Right forelimb (tissue), 1 donor: ENCODE measurements at regions not wholly inside any gene's neighbourhood (a gene's known extent, or its start where the extent isn't known, plus 50 kb on each side); places are given as distances from the start of the nearest gene placed in this dataset.

Experiments used
- DNase-seq: peaks from one replicate; pipeline ENCODE4 v3.0.0-alpha.2; 2018

- DNase-seq = no peak
Measured at GRCh38 chr12:126807312-126807865, 1459.6 kb upstream of the TMEM132C start.

- no peak for DNase-seq
Measured at GRCh38 chr12:126811391-126811790, 1455.6 kb upstream of the TMEM132C start.

DNA sequence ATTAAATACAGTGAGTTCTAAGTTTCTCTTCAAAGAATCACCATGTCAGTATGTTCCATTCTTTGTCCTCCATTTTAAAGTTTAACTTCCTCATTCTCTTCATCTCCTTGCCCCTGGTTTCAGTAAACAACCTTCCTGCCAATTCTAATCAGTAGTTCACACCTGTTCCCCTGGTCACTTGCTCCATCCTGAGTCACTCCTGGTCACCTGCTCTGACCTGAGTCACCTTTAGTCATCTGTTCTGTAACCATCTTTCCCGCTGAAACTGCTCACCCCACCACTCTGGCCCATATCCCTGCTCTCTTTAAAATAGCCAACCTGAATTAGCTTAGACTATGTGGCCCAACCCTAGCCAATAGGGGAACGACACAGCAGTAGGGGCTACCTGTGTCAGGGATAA lies 1447.4 kb upstream of the TMEM132C start:
- DNase-seq = no peak

DNA sequence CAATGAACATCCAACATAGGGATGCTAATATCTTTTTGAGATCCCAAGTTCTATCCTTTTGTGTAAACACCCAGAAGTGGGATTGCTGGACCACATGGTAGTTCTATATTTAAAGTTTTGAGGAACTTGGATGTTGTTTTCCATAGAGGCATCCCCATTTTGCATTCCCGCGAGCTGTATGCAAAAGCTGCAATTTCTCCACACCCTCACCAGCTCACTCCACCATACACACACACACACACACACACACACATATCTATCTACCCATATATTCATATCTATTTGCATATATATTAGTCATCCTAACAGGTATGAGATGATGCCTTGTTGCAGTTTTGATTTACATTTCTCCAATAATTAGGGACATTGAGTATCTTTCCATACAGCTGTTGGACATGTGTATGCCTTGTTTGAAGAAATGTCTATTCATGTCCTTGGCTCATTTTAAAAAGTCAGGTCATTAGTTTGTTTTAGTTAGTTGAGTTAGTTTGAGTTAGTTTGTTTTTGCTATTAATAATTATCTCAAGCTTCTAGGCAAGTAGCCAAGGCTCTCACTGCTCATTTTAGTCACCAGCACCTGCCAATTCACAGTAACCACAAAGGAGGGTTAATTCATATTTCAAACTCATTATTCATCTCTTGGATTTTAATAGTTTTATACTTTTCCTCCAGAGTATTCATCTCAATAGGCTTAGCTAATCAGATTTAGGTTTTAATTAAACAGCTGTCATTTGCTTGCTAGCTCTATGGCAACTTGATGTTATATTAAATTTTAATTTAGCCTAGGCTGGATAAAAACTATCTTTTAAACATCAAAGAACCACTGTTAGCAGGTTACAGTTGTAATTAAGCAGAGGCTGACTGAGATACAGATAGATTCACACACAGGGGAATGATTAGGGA lies 1435.9 kb upstream of the TMEM132C start:
- DNase-seq = no peak

DNA sequence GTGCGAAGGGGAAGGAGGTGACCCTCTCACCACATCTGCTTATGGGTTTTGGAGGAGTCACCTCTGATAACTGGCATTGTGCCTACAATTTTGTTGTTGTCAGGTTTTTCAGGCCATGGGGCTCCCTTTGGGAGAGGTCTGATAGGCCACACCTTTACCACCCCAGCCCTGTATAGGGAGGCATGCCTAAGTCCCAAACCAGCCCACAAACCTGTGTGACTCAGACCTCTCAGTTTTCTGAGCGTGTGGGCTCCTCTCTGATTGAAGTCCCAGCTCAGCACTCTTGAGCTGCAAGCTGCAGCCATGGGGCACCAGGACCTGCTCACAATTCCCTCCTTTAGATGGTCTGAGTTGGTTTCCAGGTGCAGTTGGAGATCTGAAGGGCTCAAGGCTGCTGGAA lies 1429.3 kb upstream of the TMEM132C start:
- DNase-seq = no peak

GRCh38 chr12:126843915-126844669 lies 1422.9 kb upstream of the TMEM132C start:
- DNase-seq = no peak

DNA sequence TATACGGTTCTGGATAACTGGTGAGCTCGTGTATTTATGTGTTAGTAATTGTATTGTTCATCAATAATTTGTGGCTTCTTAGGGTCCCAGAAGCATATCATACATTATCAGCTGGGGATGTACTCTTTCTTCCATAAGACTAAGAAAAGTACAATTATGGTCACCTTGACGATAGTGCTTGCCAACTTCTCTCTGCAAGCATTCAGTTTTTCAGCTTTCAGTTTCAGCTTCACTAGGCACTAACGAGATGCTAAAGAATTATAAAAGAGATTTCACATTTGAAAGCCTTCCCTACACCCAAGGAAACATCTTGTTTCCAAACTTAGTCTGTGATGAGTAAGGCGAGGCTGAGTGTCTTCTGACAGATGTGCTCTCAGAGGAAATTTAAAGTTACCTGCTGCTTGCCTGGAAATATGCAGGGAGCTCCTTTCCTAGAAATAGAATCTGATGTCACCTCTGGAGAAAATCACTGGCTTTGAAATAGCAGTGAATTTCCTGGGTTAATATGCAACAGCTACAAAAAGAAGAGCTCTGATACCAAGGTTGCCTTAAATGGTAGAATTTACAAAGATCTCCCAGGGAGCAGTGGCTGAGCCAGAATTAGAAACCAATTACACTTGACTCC lies 1419.9 kb upstream of the TMEM132C start:
- DNase-seq = no peak

GRCh38 chr12:126855768-126856167 lies 1411.2 kb upstream of the TMEM132C start:
- no peak for DNase-seq

DNA sequence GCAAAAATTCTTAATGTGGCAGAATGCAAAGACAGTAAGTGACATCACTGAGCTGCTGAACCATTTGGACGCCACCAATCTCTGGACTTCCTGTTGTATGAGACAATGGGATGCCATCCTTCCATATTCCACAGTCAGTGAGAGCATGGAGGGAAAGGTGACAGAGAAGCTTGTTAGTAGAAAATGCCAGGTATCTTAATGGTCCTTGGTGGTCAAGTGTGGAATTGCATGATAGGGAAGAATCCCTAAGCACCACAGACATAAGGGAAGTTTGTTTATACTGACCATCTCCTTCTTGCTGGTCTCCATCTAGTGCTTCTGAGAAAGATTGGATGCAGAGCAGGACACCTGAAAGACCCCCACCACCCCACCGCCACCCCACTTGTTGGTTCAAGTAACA lies 1410.0 kb upstream of the TMEM132C start:
- no peak for DNase-seq

DNA sequence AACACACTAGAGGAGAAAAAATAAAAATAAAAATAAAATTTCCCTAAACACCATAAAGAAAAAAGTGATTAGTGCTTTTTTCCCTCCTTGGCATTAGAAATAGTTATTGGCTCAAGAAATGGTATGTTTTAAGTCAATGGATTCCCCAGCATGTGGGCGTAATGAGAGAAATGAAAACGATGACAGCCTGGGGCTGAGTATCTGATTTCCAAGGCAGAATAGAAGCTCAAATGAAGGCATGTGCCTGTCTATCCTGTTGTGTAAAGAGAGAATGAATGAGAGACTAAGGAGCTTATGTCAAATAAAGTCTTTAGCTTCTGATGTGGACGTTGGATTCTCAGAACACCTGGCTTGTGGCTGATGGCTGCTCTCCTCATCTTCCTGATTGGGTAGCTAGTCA lies 1408.4 kb upstream of the TMEM132C start:
- DNase-seq = no peak

DNA sequence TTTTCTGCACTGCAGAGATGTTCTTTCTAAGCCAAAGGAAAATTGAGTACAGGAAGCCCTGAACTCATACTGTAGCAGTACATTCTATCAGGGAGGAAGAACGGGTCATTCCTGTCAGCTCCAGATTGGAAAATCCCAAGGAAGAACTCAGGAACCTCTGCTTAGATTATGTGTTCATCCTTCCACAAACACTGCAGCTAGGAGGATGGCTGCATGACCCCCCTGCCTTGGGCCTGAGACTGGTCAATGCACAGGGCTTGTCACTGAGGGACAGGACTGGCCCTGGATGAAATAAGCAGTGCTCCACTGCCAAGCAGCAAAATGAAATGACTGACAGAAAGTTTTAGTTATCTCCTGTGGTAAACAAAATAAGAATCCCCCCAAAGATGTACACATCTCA lies 1406.8 kb upstream of the TMEM132C start:
- no peak for DNase-seq

- DNase-seq = no peak
Measured at GRCh38 chr12:126862500-126862899, 1404.5 kb upstream of the TMEM132C start.

- no peak for DNase-seq
Measured at GRCh38 chr12:126869644-126870043, 1397.3 kb upstream of the TMEM132C start.

DNA sequence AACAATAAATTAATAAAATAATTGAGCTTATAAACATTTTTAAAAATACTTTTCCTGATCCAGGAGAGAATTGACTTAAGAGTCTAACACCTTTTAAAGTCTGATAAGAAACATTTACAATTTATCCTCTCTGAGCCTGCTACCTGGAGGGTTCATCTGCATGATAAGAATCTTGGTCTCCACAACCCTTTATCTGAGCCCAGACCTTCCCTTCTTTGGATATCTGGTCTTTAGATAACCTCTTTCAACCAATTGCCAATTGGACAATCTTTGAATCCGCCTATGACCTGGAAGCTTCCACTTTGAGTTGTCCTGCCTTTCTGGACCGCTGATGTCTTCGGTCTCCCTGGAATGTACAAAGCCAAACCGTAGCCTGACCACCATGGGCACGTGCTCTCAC lies 1393.3 kb upstream of the TMEM132C start:
- DNase-seq = no peak

DNA sequence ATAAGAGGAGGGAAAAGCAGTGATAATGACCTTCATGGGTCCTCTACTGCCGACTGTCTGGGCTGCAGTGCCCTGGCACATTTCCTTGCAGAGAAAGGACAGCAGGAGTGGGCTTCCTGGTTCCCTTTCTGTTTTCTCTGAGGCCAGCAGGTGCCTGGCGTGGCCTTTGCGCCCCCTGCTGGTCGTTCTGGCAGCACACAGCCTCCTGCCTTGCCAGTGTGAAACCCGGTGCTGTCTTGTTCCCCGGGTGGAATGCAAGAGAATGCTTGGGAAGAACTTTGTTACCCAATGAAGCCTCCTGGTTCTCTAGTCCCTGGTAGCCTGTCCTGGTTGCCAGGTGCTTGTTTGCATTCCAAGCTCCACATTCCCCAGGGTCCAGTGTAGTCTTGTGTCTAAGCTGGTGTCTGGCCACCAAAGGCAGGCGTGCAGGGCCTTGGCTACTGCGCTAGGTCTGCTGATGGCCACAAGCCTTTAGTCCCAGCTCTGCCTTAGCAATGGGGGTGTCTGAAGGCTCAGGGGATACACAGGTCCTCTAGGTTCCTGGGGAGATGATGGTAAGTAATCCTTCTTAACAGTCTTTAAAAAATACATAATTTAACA lies 1392.4 kb upstream of the TMEM132C start:
- peak; percentile 77 for DNase-seq

DNA sequence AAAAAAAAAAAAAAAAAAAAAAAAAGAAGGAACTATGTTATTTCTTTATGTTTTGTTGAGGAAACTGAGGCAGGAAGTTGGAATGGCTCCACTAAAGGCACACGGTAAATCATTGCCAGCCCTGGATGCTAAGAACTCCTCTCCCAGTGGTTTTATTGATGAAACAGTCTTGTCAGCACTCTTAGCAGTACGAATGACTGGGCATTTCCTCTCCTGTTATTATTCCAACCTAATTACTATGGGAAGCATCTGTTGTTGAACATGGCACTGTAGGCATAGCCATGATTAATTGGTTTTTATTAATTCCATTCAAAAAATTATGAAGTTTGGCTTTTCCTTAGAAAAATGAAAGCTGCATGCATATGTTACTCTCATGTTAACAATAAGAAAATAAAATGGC lies 1387.1 kb upstream of the TMEM132C start:
- no peak for DNase-seq

DNA sequence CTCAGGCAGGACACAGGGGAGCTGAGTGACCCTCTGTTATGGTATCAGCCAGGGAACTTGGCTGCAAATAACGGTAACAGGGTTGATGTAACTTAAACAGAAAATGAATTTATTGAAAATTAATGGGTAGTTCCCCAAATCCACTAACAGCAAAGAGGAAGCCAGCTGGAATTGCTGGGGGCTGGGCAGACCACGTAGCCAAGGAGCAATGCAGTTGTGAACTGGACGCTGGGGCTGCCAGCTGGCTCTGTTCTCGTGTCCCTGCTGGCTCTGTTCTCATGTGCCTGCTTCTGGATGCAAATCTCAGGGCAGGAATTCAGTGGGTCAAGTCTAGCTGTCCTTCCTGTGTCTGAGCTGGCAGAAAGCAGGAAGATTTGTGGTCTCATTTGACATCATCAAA lies 1383.3 kb upstream of the TMEM132C start:
- DNase-seq = no peak

- DNase-seq = no peak
Measured at GRCh38 chr12:126889501-126889900, 1377.5 kb upstream of the TMEM132C start.

DNA sequence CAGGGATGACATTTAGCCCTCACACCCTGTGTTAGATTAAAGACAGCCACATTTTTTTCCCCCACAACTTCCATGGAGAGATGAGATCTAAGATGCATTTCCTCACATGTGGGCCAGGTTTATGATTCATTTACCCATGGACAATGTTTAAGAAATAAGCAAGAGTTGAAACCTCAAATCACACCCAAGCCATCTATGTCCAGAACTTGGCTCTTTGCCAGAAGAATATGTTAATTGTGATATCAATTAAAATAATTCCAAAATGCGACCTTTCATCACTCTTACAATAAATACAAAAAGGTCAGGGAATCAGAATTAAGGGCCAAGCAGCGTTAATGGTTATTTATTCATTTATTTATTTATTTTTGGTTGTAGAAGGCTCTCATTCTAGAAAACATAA lies 1376.9 kb upstream of the TMEM132C start:
- no peak for DNase-seq

- DNase-seq = no peak
Measured at GRCh38 chr12:126891789-126892188, 1375.2 kb upstream of the TMEM132C start.

- DNase-seq = no peak
Measured at GRCh38 chr12:126895951-126896913, 1370.7 kb upstream of the TMEM132C start.

DNA sequence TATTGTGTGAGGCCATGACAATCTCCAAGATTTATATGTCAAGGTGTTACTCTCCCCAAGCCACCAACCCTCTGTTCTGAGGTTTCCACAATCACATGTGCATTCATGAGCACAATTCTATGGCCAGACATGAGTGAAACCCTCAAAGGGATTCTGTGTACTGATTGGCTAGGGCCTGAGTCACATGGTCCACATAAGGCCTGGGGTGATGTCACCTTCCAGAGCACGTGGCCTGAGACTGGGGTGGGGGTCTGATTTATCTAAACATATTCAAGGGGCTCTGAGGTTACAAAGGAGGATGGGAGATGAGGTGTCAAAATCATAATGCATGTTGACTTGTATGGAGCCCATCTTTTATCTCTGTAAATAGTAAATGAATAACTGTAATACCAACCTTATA lies 1369.9 kb upstream of the TMEM132C start:
- DNase-seq = no peak
